OCI-LY7 (cell line): ENCODE measurements at regions not wholly inside any gene's neighbourhood (a gene's known extent, or its start where the extent isn't known, plus 50 kb on each side); places are given as distances from the start of the nearest gene placed in this dataset.

Experiments
- BruUV-seq: library from RNA; stranded (reverse); fragments of 400-500 nt; replicated peaks from 2 replicates; lab custom pipeline; 2021; lab: Mats Ljungman, UMichigan
- CTCF ChIA-PET: fragments of 300-600 bp; sonication (Branson Sonifier 250); formaldehyde crosslinking; loops from one replicate; lab custom pipeline; 2022; ENCODE audit warnings: antibody characterized with exemption; ENCODE audit not compliant: unreplicated experiment; lab: Charles Lee
- POLR2A ChIA-PET: fragments of 300-600 bp; sonication (Branson Sonifier 250); formaldehyde crosslinking; loops from one replicate; lab custom pipeline; 2022; ENCODE audit warnings: antibody characterized with exemption; lab: Charles Lee
- DNase-seq: peaks from one replicate; pipeline ENCODE4 v3.0.0-alpha.2; 2015; ENCODE audit warnings: low spot score
- H2AFZ ChIP-seq: fragments of 200-600 bp; sonication (generic), shearing (Covaris generic); 2 replicates; pipeline ENCODE4 v1.6.1; 2014; ENCODE audit warnings: mild to moderate bottlenecking, antibody characterized with exemption, low read length, moderate library complexity
- H3K27ac ChIP-seq: fragments of 200-600 bp; sonication (generic); 2 replicates; pipeline ENCODE4 v1.5.1; 2014; ENCODE audit warnings: mixed run types, low read depth, mild to moderate bottlenecking, moderate library complexity, low read length, inconsistent platforms; ENCODE audit not compliant: poor library complexity, severe bottlenecking
- H3K36me3 ChIP-seq: fragments of 200-600 bp; sonication (generic); 2 replicates; pipeline ENCODE4 v1.6.1; 2014; ENCODE audit warnings: mild to moderate bottlenecking, antibody characterized with exemption, low read length, moderate library complexity, mixed read lengths; ENCODE audit not compliant: insufficient read depth
- H3K4me1 ChIP-seq: fragments of 200-600 bp; sonication (generic); 2 replicates; pipeline ENCODE4 v1.5.1; 2014; ENCODE audit warnings: mild to moderate bottlenecking, low read length; ENCODE audit not compliant: insufficient read depth, poor library complexity, severe bottlenecking
- H3K4me2 ChIP-seq: fragments of 200-600 bp; sonication (generic); 2 replicates; pipeline ENCODE4 v1.6.1; 2014; ENCODE audit warnings: mild to moderate bottlenecking, low read length
- H3K4me3 ChIP-seq: fragments of 200-600 bp; sonication (generic); 2 replicates; pipeline ENCODE4 v1.5.1; 2014; ENCODE audit warnings: mild to moderate bottlenecking, low read depth, low read length; ENCODE audit not compliant: poor library complexity, severe bottlenecking
- H3K79me2 ChIP-seq: fragments of 200-600 bp; sonication (generic); 2 replicates; pipeline ENCODE4 v1.6.1; 2016; ENCODE audit warnings: low read depth, mild to moderate bottlenecking, low read length, moderate library complexity, mixed read lengths; ENCODE audit not compliant: insufficient read depth
- H3K9me2 ChIP-seq: fragments of 200-600 bp; sonication (generic); 2 replicates; pipeline ENCODE4 v1.6.1; 2016; ENCODE audit warnings: mild to moderate bottlenecking, low read length, mixed read lengths; ENCODE audit not compliant: insufficient read depth
- H3K9me3 ChIP-seq: fragments of 200-600 bp; sonication (generic); 2 replicates; pipeline ENCODE4 v1.6.1; 2014; ENCODE audit warnings: mild to moderate bottlenecking, mixed run types, low read length, mixed read lengths
- H4K20me1 ChIP-seq: fragments of 200-600 bp; sonication (generic); 2 replicates; pipeline ENCODE4 v1.6.1; 2014; ENCODE audit warnings: mild to moderate bottlenecking, antibody characterized with exemption, low read length, moderate library complexity, mixed read lengths; ENCODE audit not compliant: insufficient read depth
- EZH2phosphoT487 ChIP-seq: fragments of 200-600 bp; sonication (generic); IDR thresholded peaks from 2 replicates; pipeline ENCODE4 v1.6.1; 2018; ENCODE audit warnings: low read depth, borderline replicate concordance, mild to moderate bottlenecking, mixed run types, antibody characterized with exemption, low read length, moderate library complexity, mixed read lengths
- intact Hi-C: fragments of 100-400 bp; cut with micrococcal nuclease; formaldehyde crosslinking; loops from one replicate; pipeline ENCODE4 v1.10.0; 2022; ENCODE audit not compliant: unreplicated experiment
- TF ChIP-seq, protein P1 (sequence below): fragments of 200-600 bp; sonication (generic); conservative IDR thresholded peaks from 2 replicates; pipeline ENCODE4 v1.5.1; 2014; ENCODE audit warnings: mild to moderate bottlenecking, antibody characterized with exemption, low read length, moderate library complexity, mixed read lengths

GRCh38 chr3:22537560-22537959 lies 665.6 kb upstream of the UBE2E2 start:
- DNase-seq: no peak
- H2AFZ ChIP-seq: no peak overlapping the region
- no peaks in the 10 kb centered on the region for H4K20me1 ChIP-seq
- H3K4me2 ChIP-seq: no peak overlapping the region
- no peaks in the 10 kb centered on the region for H3K9me2 ChIP-seq
- intact Hi-C loops: no loop called here
- no peaks in the 10 kb centered on the region for H3K9me3 ChIP-seq
- no peak for TF ChIP-seq EZH2phosphoT487
- TF ChIP-seq, protein P1, sequence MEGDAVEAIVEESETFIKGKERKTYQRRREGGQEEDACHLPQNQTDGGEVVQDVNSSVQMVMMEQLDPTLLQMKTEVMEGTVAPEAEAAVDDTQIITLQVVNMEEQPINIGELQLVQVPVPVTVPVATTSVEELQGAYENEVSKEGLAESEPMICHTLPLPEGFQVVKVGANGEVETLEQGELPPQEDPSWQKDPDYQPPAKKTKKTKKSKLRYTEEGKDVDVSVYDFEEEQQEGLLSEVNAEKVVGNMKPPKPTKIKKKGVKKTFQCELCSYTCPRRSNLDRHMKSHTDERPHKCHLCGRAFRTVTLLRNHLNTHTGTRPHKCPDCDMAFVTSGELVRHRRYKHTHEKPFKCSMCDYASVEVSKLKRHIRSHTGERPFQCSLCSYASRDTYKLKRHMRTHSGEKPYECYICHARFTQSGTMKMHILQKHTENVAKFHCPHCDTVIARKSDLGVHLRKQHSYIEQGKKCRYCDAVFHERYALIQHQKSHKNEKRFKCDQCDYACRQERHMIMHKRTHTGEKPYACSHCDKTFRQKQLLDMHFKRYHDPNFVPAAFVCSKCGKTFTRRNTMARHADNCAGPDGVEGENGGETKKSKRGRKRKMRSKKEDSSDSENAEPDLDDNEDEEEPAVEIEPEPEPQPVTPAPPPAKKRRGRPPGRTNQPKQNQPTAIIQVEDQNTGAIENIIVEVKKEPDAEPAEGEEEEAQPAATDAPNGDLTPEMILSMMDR: no peak
- H3K79me2 ChIP-seq: no peaks in the 10 kb centered on the region
- H3K36me3 ChIP-seq: no peaks in the 10 kb centered on the region
- no TSS peak for BruUV-seq
- ChIA-PET CTCF (no interaction called here), POLR2A (interaction anchor here (0.9 kb wide), 1 partner anchor 31 kb away, joined by 4 read pairs; no protein-coding TSS in a partner anchor)
- H3K4me1 ChIP-seq: no peaks in the 10 kb centered on the region
- no peak overlapping the region for H3K4me3 ChIP-seq
- H3K27ac ChIP-seq: no peak overlapping the region

GRCh38 chr3:22542311-22542710 lies 660.8 kb upstream of the UBE2E2 start:
- Histone ChIP-seq H3K27ac (no peak overlapping the region), H3K4me3 (no peak overlapping the region), H3K9me2 (no peaks in the 10 kb centered on the region), H3K79me2 (no peaks in the 10 kb centered on the region), H3K4me2 (no peak overlapping the region), H3K36me3 (no peaks in the 10 kb centered on the region), H2AFZ (no peak overlapping the region), H4K20me1 (no peaks in the 10 kb centered on the region), H3K9me3 (no peaks in the 10 kb centered on the region), H3K4me1 (no peaks in the 10 kb centered on the region)
- intact Hi-C loops: no loop called here
- POLR2A ChIA-PET: no interaction called here
- no peak for DNase-seq
- BruUV-seq: no TSS peak
- TF ChIP-seq EZH2phosphoT487: no peak
- TF ChIP-seq, protein P1: no peak
- CTCF ChIA-PET: no interaction called here

GRCh38 chr3:22555753-22556435 lies 647.2 kb upstream of the UBE2E2 start:
- Histone ChIP-seq H3K9me2 (no peaks in the 10 kb centered on the region), H4K20me1 (no peaks in the 10 kb centered on the region), H3K4me1 (no peaks in the 10 kb centered on the region), H3K4me3 (no peak overlapping the region), H3K36me3 (no peaks in the 10 kb centered on the region), H3K9me3 (no peaks in the 10 kb centered on the region), H2AFZ (no peak overlapping the region), H3K4me2 (no peak overlapping the region), H3K27ac (no peak overlapping the region), H3K79me2 (no peaks in the 10 kb centered on the region)
- CTCF ChIA-PET: no interaction called here
- DNase-seq: no peak
- BruUV-seq: no TSS peak
- intact Hi-C loops: no loop called here
- POLR2A ChIA-PET: interaction anchor here (0.7 kb wide), 1 partner anchor 62 kb away, joined by 4 read pairs; no protein-coding TSS in a partner anchor
- TF ChIP-seq, protein P1: no peak
- no peak for TF ChIP-seq EZH2phosphoT487
